ENCODE measurements at regions not wholly inside any gene's neighbourhood (a gene's known extent, or its start where the extent isn't known, plus 50 kb on each side); places are given as distances from the start of the nearest gene placed in this dataset.

DNA sequence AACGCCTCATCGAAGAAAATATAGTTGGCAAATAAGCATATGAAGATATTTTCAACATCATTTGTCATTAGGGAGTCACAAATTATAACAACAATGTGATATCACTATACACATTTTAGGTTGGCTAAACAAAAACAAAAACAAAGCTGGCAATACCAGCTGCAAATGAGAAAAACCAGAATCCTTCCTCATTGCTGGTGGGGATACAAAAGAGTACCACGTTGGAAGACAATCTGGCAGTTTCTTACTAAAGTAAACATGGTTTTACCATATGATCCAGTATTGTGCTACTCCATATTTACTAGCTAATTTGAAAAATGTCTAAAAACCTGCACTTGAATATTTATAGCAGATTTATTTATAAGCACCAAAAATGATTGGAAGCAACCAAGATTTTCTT is 1204.1 kb downstream of the MRPL39 start:
- TF ChIP-seq, protein P1, sequence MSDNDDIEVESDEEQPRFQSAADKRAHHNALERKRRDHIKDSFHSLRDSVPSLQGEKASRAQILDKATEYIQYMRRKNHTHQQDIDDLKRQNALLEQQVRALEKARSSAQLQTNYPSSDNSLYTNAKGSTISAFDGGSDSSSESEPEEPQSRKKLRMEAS (IDR thresholded peaks at IDR 0.05) = no peak
- TF ChIP-seq CEBPB (IDR thresholded peaks at IDR 0.05) = no peak
- TF ChIP-seq YY1 (IDR thresholded peaks at IDR 0.05; ENCODE audit: low read depth) = no peak
